WTC11 (cell line): ENCODE measurements at regions not wholly inside any gene's neighbourhood (a gene's known extent, or its start where the extent isn't known, plus 50 kb on each side); places are given as distances from the start of the nearest gene placed in this dataset.

ENCODE experiments used
- ATAC-seq: fragments of 200-7000 bp; cut with Tn5 transposase; 2 replicates; pipeline ENCODE4 v1.10.0; 2021; ENCODE audit warnings: mild to moderate bottlenecking, moderate library complexity
- CTCF ChIA-PET: fragments of 300-600 bp; sonication (Branson Sonifier 250); formaldehyde crosslinking; loops from one replicate; lab custom pipeline; 2021; ENCODE audit warnings: antibody characterized with exemption; lab: Charles Lee
- POLR2A ChIA-PET: fragments of 350-600 bp; sonication (Branson Sonifier 250); formaldehyde crosslinking; loops from one replicate; lab custom pipeline; 2021; ENCODE audit warnings: antibody characterized with exemption; lab: Charles Lee
- DNase-seq: peaks from one replicate; pipeline ENCODE4 v3.0.0; 2021; ENCODE audit warnings: low spot score
- H3K27ac Mint-ChIP-seq: 2 replicates; pipeline ENCODE4 v1.8.0; 2021; ENCODE audit warnings: mixed read lengths
- H3K27me3 Mint-ChIP-seq: 2 replicates; pipeline ENCODE4 v1.8.0; 2021; ENCODE audit warnings: low read depth, mild to moderate bottlenecking, moderate library complexity, mixed read lengths
- H3K36me3 Mint-ChIP-seq: 2 replicates; pipeline ENCODE4 v1.8.0; 2021; ENCODE audit warnings: mixed read lengths
- H3K4me1 Mint-ChIP-seq: 2 replicates; pipeline ENCODE4 v1.8.0; 2022; ENCODE audit warnings: mixed read lengths
- H3K4me3 Mint-ChIP-seq: 2 replicates; pipeline ENCODE4 v1.8.0; 2021; ENCODE audit warnings: mild to moderate bottlenecking, moderate library complexity, mixed read lengths
- H3K9me3 Mint-ChIP-seq: 2 replicates; pipeline ENCODE4 v1.8.0; 2021; ENCODE audit warnings: mixed read lengths
- ATF1 ChIP-seq: sonication (generic); formaldehyde crosslinking; IDR thresholded peaks from 2 replicates; pipeline ENCODE4 v1.8.1; 2023; ENCODE audit warnings: mild to moderate bottlenecking, moderate library complexity, missing genetic modification reagents
- CREB1 ChIP-seq: sonication (generic); formaldehyde crosslinking; IDR thresholded peaks from 2 replicates; pipeline ENCODE4 v1.8.0; 2023; ENCODE audit warnings: mild to moderate bottlenecking, missing genetic modification reagents
- EMX1 ChIP-seq: fragments of 250-450 bp; sonication (Bioruptor Pico); IDR thresholded peaks from 2 replicates; pipeline ENCODE4 v1.8.0; 2021; ENCODE audit warnings: mild to moderate bottlenecking
- ERG ChIP-seq: fragments of 250-450 bp; sonication (Bioruptor Pico); IDR thresholded peaks from 2 replicates; pipeline ENCODE4 v1.8.0; 2021; ENCODE audit warnings: mild to moderate bottlenecking
- ESRRA ChIP-seq: sonication (generic); formaldehyde crosslinking; IDR thresholded peaks from 2 replicates; pipeline ENCODE4 v1.8.1; 2022; ENCODE audit warnings: mild to moderate bottlenecking, missing genetic modification reagents, borderline replicate concordance
- FOXP1 ChIP-seq: sonication (generic); formaldehyde crosslinking; IDR thresholded peaks from 2 replicates; pipeline ENCODE4 v1.8.0; 2022; ENCODE audit warnings: missing genetic modification reagents, mild to moderate bottlenecking, moderate library complexity, borderline replicate concordance
- GTF2I ChIP-seq: fragments of 250-450 bp; sonication (Bioruptor Pico); conservative IDR thresholded peaks from 2 replicates; pipeline ENCODE4 v1.4.0; 2021; ENCODE audit warnings: mild to moderate bottlenecking
- IRF2 ChIP-seq: sonication (generic); formaldehyde crosslinking; IDR thresholded peaks from 2 replicates; pipeline ENCODE4 v1.8.0; 2022; ENCODE audit warnings: low read depth, missing genetic modification reagents, borderline replicate concordance
- NFATC4 ChIP-seq: fragments of 250-450 bp; sonication (Bioruptor Pico); IDR thresholded peaks from 2 replicates; pipeline ENCODE4 v1.9.0; 2021; ENCODE audit warnings: mild to moderate bottlenecking
- NFE2L1 ChIP-seq: sonication (generic); formaldehyde crosslinking; IDR thresholded peaks from 2 replicates; pipeline ENCODE4 v1.8.1; 2023; ENCODE audit warnings: missing genetic modification reagents
- NR3C1 ChIP-seq: sonication (generic); formaldehyde crosslinking; conservative IDR thresholded peaks from 2 replicates; pipeline ENCODE4 v1.8.1; 2023; ENCODE audit warnings: low read depth, mild to moderate bottlenecking, missing genetic modification reagents
- SMAD4 ChIP-seq: sonication (generic); formaldehyde crosslinking; IDR thresholded peaks from 2 replicates; pipeline ENCODE4 v1.8.0; 2022; ENCODE audit warnings: mild to moderate bottlenecking, missing genetic modification reagents
- TEAD1 ChIP-seq: sonication (generic); formaldehyde crosslinking; IDR thresholded peaks from 2 replicates; pipeline ENCODE4 v1.8.0; 2022; ENCODE audit warnings: mild to moderate bottlenecking, missing genetic modification reagents
- ZNF281 ChIP-seq: sonication (generic); formaldehyde crosslinking; IDR thresholded peaks from 2 replicates; pipeline ENCODE4 v1.8.0; 2023; ENCODE audit warnings: mild to moderate bottlenecking, missing genetic modification reagents
- ZNF416 ChIP-seq: fragments of 250-450 bp; sonication (Bioruptor Pico); IDR thresholded peaks from 2 replicates; pipeline ENCODE4 v1.9.0; 2021; ENCODE audit warnings: mild to moderate bottlenecking, inconsistent platforms
- ZNF532 ChIP-seq: fragments of 250-450 bp; sonication (Bioruptor Pico); IDR thresholded peaks from 2 replicates; pipeline ENCODE4 v1.9.0; 2021; ENCODE audit warnings: mild to moderate bottlenecking, borderline replicate concordance
- ZNF671 ChIP-seq: fragments of 250-450 bp; sonication (Bioruptor Pico); IDR thresholded peaks from 2 replicates; pipeline ENCODE4 v1.8.0; 2021; ENCODE audit warnings: mild to moderate bottlenecking
- TF ChIP-seq, protein P1 (sequence below): fragments of 250-450 bp; sonication (Bioruptor Pico); IDR thresholded peaks from 2 replicates; pipeline ENCODE4 v1.9.0; 2021; ENCODE audit warnings: mild to moderate bottlenecking
- TF ChIP-seq, protein P2 (sequence below): fragments of 250-450 bp; sonication (Bioruptor Pico); IDR thresholded peaks from 2 replicates; pipeline ENCODE4 v2.1.2; 2022; ENCODE audit warnings: mild to moderate bottlenecking, moderate library complexity
- TF ChIP-seq, protein P3 (sequence below): fragments of 250-450 bp; sonication (Bioruptor Pico); conservative IDR thresholded peaks from 2 replicates; pipeline ENCODE4 v1.9.0; 2021; ENCODE audit warnings: mild to moderate bottlenecking
- TF ChIP-seq, protein P4 (sequence below): sonication (generic); formaldehyde crosslinking; IDR thresholded peaks from 2 replicates; pipeline ENCODE4 v1.8.0; 2023; ENCODE audit warnings: missing genetic modification reagents

GRCh38 chr13:43984292-43984691 lies 104.6 kb downstream of the LACC1 start (continued):
- no peak for TF ChIP-seq ZNF532 (CRISPR knock-in tag)
- TF ChIP-seq, protein P1, sequence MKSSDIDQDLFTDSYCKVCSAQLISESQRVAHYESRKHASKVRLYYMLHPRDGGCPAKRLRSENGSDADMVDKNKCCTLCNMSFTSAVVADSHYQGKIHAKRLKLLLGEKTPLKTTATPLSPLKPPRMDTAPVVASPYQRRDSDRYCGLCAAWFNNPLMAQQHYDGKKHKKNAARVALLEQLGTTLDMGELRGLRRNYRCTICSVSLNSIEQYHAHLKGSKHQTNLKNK = no peak
- TF ChIP-seq SMAD4 = no peak
- no peak for TF ChIP-seq NFE2L1 (CRISPR knock-in tag)
- no peak for TF ChIP-seq GTF2I (CRISPR knock-in tag)
- no peak for TF ChIP-seq FOXP1

DNA sequence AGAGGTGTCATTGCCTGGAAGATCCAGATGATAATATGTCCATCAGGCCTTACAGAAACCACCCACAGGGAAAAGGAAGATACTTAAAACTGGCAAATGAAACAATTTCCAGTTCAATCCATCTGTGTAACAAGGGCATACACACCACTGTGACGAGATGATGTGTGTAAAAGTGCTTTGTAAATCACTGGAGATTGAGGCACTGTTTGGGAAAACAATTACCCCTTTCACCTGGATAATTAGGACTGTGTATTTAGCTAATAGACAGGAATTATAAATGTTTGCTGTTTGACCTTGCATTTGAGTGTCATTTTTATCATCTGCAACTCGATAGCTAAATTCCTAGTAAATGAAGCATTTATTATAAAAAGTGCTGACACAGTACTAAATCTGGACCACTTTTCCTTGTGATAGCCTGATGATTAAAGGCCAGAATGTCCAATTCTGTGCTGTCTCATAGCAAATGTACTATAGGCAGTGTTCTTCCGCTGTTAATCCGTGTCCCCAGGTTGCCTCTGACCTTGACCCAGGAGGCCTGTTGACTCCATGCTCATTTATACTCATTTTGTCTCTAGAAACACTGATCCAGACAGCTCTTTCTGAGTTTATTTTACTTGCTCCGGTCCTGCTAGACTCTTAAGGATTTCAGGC lies 105.8 kb downstream of the LACC1 start:
- TF ChIP-seq IRF2 (CRISPR knock-in tag) = no peak
- no peak for TF ChIP-seq ZNF281 (CRISPR knock-in tag)
- no peak for TF ChIP-seq EMX1 (CRISPR knock-in tag)
- Mint-ChIP-seq H3K9me3 (peaks cover 3% of the 10 kb centered on the region; the same call in 1 of the 2 replicates), H3K36me3 (no peaks in the 10 kb centered on the region), H3K27me3 (no peaks in the 10 kb centered on the region), H3K4me1 (peaks cover 17% of the 10 kb centered on the region), H3K4me3 (no peak overlapping the region), H3K27ac (no peak overlapping the region)
- POLR2A ChIA-PET = no interaction called here
- ATAC-seq (no peak), DNase-seq (no peak)
- CTCF ChIA-PET = no interaction called here

DNA sequence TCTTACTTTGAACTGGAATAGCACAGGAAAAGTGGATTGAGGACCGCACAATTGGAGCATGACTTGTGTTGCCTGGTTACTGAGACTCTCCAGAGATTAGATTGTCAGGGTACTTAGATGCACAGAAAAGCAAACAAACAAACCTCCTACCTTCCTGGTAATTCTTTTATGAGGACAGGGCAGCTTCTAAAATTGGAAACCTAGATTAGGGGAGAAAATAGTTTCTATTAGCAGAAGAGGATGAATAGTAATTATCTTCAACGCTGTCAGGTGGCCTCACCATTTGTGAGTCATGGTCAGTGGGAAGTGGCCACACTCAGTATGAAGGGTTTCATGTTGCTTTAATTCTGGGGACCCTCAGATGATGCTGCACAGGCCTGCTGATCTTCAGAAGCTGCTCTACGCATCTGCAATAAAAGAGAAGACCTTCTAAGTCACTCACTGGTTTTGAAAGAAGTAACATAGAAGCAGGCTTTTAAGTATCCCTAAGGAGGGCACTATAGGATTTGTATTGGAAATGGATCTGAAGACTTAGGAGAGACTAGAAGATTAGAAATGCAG lies 106.8 kb downstream of the LACC1 start:
- Mint-ChIP-seq H3K27ac (no peak overlapping the region), H3K9me3 (peaks cover under 1% of the 10 kb centered on the region; the same call in 1 of the 2 replicates), H3K27me3 (no peaks in the 10 kb centered on the region), H3K4me3 (no peak overlapping the region)
- ATAC-seq = no peak
- POLR2A ChIA-PET = no interaction called here
- CTCF ChIA-PET = no interaction called here
- no peak for DNase-seq
- TF ChIP-seq ERG (CRISPR knock-in tag) = no peak
- TF ChIP-seq ZNF671 (CRISPR knock-in tag) = no peak
- no peak for TF ChIP-seq CREB1 (CRISPR knock-in tag)
- TF ChIP-seq ZNF416 = no peak
- TF ChIP-seq, protein P2, sequence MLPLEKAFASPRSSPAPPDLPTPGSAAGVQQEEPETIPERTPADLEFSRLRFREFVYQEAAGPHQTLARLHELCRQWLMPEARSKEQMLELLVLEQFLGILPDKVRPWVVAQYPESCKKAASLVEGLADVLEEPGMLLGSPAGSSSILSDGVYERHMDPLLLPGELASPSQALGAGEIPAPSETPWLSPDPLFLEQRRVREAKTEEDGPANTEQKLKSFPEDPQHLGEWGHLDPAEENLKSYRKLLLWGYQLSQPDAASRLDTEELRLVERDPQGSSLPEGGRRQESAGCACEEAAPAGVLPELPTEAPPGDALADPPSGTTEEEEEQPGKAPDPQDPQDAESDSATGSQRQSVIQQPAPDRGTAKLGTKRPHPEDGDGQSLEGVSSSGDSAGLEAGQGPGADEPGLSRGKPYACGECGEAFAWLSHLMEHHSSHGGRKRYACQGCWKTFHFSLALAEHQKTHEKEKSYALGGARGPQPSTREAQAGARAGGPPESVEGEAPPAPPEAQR = no peak
- TF ChIP-seq ESRRA (CRISPR knock-in tag) = no peak
- TF ChIP-seq ATF1 (CRISPR knock-in tag) = no peak
- no peak for TF ChIP-seq NR3C1 (CRISPR knock-in tag)
- TF ChIP-seq TEAD1 (CRISPR knock-in tag) = no peak
- TF ChIP-seq NFATC4 (CRISPR knock-in tag) = no peak
- TF ChIP-seq, protein P3, sequence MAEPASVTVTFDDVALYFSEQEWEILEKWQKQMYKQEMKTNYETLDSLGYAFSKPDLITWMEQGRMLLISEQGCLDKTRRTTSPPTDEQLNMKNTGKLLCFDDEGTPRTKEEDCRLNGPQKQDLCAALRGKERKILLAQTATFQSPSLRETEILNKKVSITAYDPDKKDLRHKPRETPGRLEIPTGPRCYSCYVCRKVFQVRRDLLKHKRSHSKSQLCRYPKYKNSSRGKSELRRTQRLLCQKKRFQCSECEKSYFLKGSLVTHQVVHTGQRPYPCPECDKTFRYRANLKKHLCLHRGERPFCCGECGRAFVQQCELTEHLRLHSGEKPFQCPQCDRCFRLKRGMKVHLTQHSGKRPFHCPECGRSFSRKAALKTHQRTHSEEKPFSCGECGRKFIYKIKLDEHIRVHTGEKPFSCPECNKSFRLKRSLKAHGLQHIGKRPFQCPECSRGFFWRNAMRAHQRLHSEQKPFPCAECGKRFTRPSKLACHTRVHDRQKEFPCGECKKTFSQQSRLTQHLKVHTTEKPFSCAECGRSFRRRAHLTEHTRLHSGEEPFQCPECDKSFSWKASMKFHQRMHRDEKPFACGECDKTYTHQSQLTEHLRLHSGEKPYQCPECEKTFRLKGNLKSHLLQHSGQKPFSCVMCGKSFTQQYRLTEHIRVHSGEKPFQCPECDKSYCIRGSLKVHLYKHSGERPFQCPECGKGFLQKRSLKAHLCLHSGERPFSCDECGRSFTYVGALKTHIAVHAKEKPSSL (CRISPR knock-in tag) = no peak
- TF ChIP-seq GTF2I (CRISPR knock-in tag) = no peak
- TF ChIP-seq, protein P4, sequence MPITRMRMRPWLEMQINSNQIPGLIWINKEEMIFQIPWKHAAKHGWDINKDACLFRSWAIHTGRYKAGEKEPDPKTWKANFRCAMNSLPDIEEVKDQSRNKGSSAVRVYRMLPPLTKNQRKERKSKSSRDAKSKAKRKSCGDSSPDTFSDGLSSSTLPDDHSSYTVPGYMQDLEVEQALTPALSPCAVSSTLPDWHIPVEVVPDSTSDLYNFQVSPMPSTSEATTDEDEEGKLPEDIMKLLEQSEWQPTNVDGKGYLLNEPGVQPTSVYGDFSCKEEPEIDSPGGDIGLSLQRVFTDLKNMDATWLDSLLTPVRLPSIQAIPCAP (CRISPR knock-in tag) = no peak
- TF ChIP-seq, all 79 proteins: peak for 0
- Mint-ChIP-seq H3K4me1 (peaks cover 17% of the 10 kb centered on the region), H3K36me3 (no peaks in the 10 kb centered on the region)
